Upper lobe of left lung (tissue), 6 donors: ENCODE measurements at regions not wholly inside any gene's neighbourhood (a gene's known extent, or its start where the extent isn't known, plus 50 kb on each side); places are given as distances from the start of the nearest gene placed in this dataset.

ENCODE experiments used
- ATAC-seq, 2 donors: fragments of 200-7000 bp; cut with Tn5 transposase; one replicate each; pipeline ENCODE4 v1.9.1; 2022; ENCODE audit warnings: mild to moderate bottlenecking in 2 of 2, moderate library complexity in 2 of 2; ENCODE audit not compliant: low FRiP score in 2 of 2
- DNase-seq, 2 donors: peaks; one replicate each; pipeline ENCODE4 v3.0.0-alpha.2; 2019 to 2020
- H3K27ac ChIP-seq, 4 donors: fragments of 200-600 bp; sonication (generic); one replicate each; pipeline ENCODE4 v1.5.1; 2016 to 2019
- H3K27me3 ChIP-seq, 4 donors: fragments of 200-600 bp; sonication (generic); one replicate each; pipeline ENCODE4 v1.5.1; 2017 to 2019
- H3K36me3 ChIP-seq, 4 donors: fragments of 200-600 bp; sonication (generic); one replicate each; pipeline ENCODE4 v1.5.1; 2016 to 2019
- H3K4me1 ChIP-seq, 4 donors: fragments of 200-600 bp; sonication (generic); one replicate each; pipeline ENCODE4 v1.5.1; 2018 to 2019
- H3K4me3 ChIP-seq, 4 donors: fragments of 200-600 bp; sonication (generic); one replicate each; pipeline ENCODE4 v1.5.1; 2017 to 2019; ENCODE audit warnings: mild to moderate bottlenecking in 2 of 4, moderate library complexity in 1 of 4
- H3K9me3 ChIP-seq, 4 donors: fragments of 200-600 bp; sonication (generic); one replicate each; pipeline ENCODE4 v1.5.1; 2018 to 2019
- EP300 ChIP-seq, 4 donors: sonication (generic); formaldehyde crosslinking; IDR thresholded peaks; one replicate each; pipeline ENCODE4 v1.5.1; 2017; ENCODE audit warnings: antibody characterized with exemption in 4 of 4, control low read depth in 2 of 4
- POLR2A ChIP-seq, 4 donors: fragments of 450-650 bp; IDR thresholded peaks; one replicate each; pipeline ENCODE4 v1.5.1; 2016 to 2017; ENCODE audit warnings: antibody characterized with exemption in 4 of 4, mild to moderate bottlenecking in 2 of 4
- POLR2AphosphoS5 ChIP-seq, 2 donors: sonication (generic); formaldehyde crosslinking; IDR thresholded peaks; one replicate each; pipeline ENCODE4 v1.5.1; 2017; ENCODE audit warnings: antibody characterized with exemption in 2 of 2
- WGBS, 2 donors: methylation state at CpG; one replicate each; pipeline ENCODE4 v1.1.5; 2017 to 2018; 5-methylcytosine and 5-hydroxymethylcytosine counted together
- TF ChIP-seq, protein P1 (sequence below), 6 experiments: fragments of 450-650 bp in 4 of 6; fragments of 200-600 bp in 2 of 6; sonication (generic) in 2 of 6; IDR thresholded peaks; one replicate each; pipeline ENCODE4 v1.5.1; 2016 to 2019; ENCODE audit warnings: antibody characterized with exemption in 6 of 6
- donor health status: DM: no; HTN: no; CAD: no; lungs with moderate emphysema.
- donor health status: DM: no; HTN: yes; CAD: no; lungs with severe emphysema.

DNA sequence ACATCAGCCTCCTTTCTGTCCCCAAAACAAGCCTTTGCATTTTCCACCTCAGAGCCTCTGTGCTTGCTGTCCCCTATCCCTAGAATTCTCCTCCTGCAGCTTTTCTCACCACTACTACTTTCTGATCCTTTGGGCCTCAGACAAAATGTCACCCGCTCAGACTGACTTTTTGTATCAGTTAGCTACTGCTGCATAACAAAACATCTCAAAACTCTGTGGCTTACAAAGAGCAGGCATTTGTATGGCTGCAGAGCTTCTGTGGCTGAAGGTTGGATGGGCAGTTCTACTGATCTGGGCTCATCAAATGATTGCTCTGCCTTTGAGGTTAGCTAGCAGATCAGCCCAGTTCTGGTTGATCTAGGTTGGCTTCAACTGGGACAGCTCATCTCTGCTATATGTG is 248.7 kb downstream of the MN1 start:
- Histone ChIP-seq H3K36me3 (no peaks in the 10 kb centered on the region), H3K4me1 (no peaks in the 10 kb centered on the region), H3K27me3 (no peaks in the 10 kb centered on the region), H3K4me3 (no peak overlapping the region), H3K9me3 (peaks cover 0 to 4% (median 1%) of the 10 kb centered on the region in 4 donors), H3K27ac (no peak overlapping the region)
- TF ChIP-seq POLR2A (IDR thresholded peaks at IDR 0.05) = no peak
- TF ChIP-seq POLR2AphosphoS5 (IDR thresholded peaks at IDR 0.05) = no peak
- TF ChIP-seq, protein P1, sequence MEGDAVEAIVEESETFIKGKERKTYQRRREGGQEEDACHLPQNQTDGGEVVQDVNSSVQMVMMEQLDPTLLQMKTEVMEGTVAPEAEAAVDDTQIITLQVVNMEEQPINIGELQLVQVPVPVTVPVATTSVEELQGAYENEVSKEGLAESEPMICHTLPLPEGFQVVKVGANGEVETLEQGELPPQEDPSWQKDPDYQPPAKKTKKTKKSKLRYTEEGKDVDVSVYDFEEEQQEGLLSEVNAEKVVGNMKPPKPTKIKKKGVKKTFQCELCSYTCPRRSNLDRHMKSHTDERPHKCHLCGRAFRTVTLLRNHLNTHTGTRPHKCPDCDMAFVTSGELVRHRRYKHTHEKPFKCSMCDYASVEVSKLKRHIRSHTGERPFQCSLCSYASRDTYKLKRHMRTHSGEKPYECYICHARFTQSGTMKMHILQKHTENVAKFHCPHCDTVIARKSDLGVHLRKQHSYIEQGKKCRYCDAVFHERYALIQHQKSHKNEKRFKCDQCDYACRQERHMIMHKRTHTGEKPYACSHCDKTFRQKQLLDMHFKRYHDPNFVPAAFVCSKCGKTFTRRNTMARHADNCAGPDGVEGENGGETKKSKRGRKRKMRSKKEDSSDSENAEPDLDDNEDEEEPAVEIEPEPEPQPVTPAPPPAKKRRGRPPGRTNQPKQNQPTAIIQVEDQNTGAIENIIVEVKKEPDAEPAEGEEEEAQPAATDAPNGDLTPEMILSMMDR (IDR thresholded peaks at IDR 0.05) = no peak
- no peak for TF ChIP-seq EP300 (IDR thresholded peaks at IDR 0.05)
- DNase-seq (no peak), ATAC-seq (no peak)
- 100% methylated on average over 1 of the region's 1 CpG for WGBS, 2 donors

GRCh38 chr22:27554106-27554811 is 247.3 kb downstream of the MN1 start:
- Histone ChIP-seq H3K27me3 (no peaks in the 10 kb centered on the region), H3K4me1 (no peaks in the 10 kb centered on the region)
- ATAC-seq = peak in 1 of 2 donors; percentile 38

GRCh38 chr22:27554841-27555456 is 246.6 kb downstream of the MN1 start:
- H3K4me3 ChIP-seq = no peak overlapping the region
- H3K27ac ChIP-seq = no peak overlapping the region
- no peaks in the 10 kb centered on the region for H3K36me3 ChIP-seq
- no peaks in the 10 kb centered on the region for H3K4me1 ChIP-seq
- H3K9me3 ChIP-seq = peaks cover 0 to 4% (median 1%) of the 10 kb centered on the region in 4 donors
- DNase-seq = no peak
- no peak for TF ChIP-seq EP300 (IDR thresholded peaks at IDR 0.05)
- TF ChIP-seq, protein P1 (IDR thresholded peaks at IDR 0.05) = no peak
- no peak for ATAC-seq
- no peaks in the 10 kb centered on the region for H3K27me3 ChIP-seq
- WGBS, 2 donors = 85 to 96% methylated on average over 6 of the region's 6 CpGs

More at GRCh38 chr22:27554106-27554811, 247.3 kb downstream of the MN1 start:
- TF ChIP-seq POLR2A (IDR thresholded peaks at IDR 0.05) = no peak
- TF ChIP-seq EP300 (IDR thresholded peaks at IDR 0.05) = no peak
- TF ChIP-seq, protein P1 (IDR thresholded peaks at IDR 0.05) = no peak
- TF ChIP-seq POLR2AphosphoS5 (IDR thresholded peaks at IDR 0.05) = no peak
- Histone ChIP-seq H3K36me3 (no peaks in the 10 kb centered on the region), H3K9me3 (peaks cover 0 to 4% (median 1%) of the 10 kb centered on the region in 4 donors), H3K4me3 (no peak overlapping the region), H3K27ac (no peak overlapping the region)
- no peak for DNase-seq
- 47 to 53% methylated on average over 14 of the region's 14 CpGs for WGBS, 2 donors

- 88 to 89% methylated on average over 12 of the region's 12 CpGs for WGBS, 2 donors
- Histone ChIP-seq H3K9me3 (peaks cover 0 to 4% (median 1%) of the 10 kb centered on the region in 4 donors), H3K27ac (no peak overlapping the region), H3K36me3 (no peaks in the 10 kb centered on the region), H3K4me3 (no peak overlapping the region), H3K4me1 (no peaks in the 10 kb centered on the region), H3K27me3 (no peaks in the 10 kb centered on the region)
- DNase-seq = no peak
- no peak for ATAC-seq
- no peak for TF ChIP-seq POLR2AphosphoS5 (IDR thresholded peaks at IDR 0.05)
- TF ChIP-seq, protein P1 (IDR thresholded peaks at IDR 0.05) = no peak
- TF ChIP-seq EP300 (IDR thresholded peaks at IDR 0.05) = no peak
- no peak for TF ChIP-seq POLR2A (IDR thresholded peaks at IDR 0.05)
Observed at GRCh38 chr22:27556371-27556770, 245.2 kb downstream of the MN1 start.
